Transverse colon (tissue), 4 donors: ENCODE measurements at regions not wholly inside any gene's neighbourhood (a gene's known extent, or its start where the extent isn't known, plus 50 kb on each side); places are given as distances from the start of the nearest gene placed in this dataset.

Experiments
- CTCF ChIP-seq, 5 experiments: fragments of 200-600 bp in 3 of 5; fragments of 450-650 bp in 2 of 5; sonication (generic) in 3 of 5; IDR thresholded peaks; 1 replicate in 2 of 5; 2 replicates in 3 of 5; pipeline ENCODE4 v1.5.1; 2016 to 2017; ENCODE audit warnings: antibody characterized with exemption in 5 of 5, inconsistent platforms in 3 of 5, mild to moderate bottlenecking in 2 of 5, moderate library complexity in 1 of 5
- EP300 ChIP-seq: sonication (generic); formaldehyde crosslinking; IDR thresholded peaks from one replicate; pipeline ENCODE4 v1.6.1; 2017; ENCODE audit warnings: antibody characterized with exemption, low read depth
- POLR2A ChIP-seq: fragments of 450-650 bp; IDR thresholded peaks from one replicate; pipeline ENCODE4 v1.6.1; 2016; ENCODE audit warnings: antibody characterized with exemption, mild to moderate bottlenecking, moderate library complexity
- POLR2AphosphoS5 ChIP-seq, 3 donors: sonication (generic); formaldehyde crosslinking; IDR thresholded peaks; one replicate each; pipeline ENCODE4 v1.6.1; 2016; ENCODE audit warnings: antibody characterized with exemption in 3 of 3

GRCh38 chr10:10869592-10869991, 148.1 kb upstream of the CELF2 start:
- TF ChIP-seq CTCF (IDR thresholded peaks at IDR 0.05) (no peak), POLR2A (no peak), POLR2AphosphoS5 (IDR thresholded peaks at IDR 0.05) (no peak), EP300 (no peak)
